ENCODE measurements at regions not wholly inside any gene's neighbourhood (a gene's known extent, or its start where the extent isn't known, plus 50 kb on each side); places are given as distances from the start of the nearest gene placed in this dataset.

- TF ChIP-seq EZH2phosphoT487 (IDR thresholded peaks at IDR 0.05; ENCODE audit: borderline replicate concordance, low read depth, low read length) (no peak), CTCF (conservative IDR thresholded peaks at IDR 0.05; ENCODE audit: low read length) (no peak)
- Histone ChIP-seq H3K27ac (ENCODE audit: low read depth, low read length, poor library complexity, severe bottlenecking) (no peak overlapping the region), H3K4me1 (ENCODE audit: insufficient read depth, low read length, poor library complexity, severe bottlenecking) (no peaks in the 10 kb centered on the region), H3K79me2 (ENCODE audit: insufficient read depth, low read depth, low read length) (no peaks in the 10 kb centered on the region), H3K9me3 (ENCODE audit: low read length) (no peaks in the 10 kb centered on the region), H4K20me1 (ENCODE audit: insufficient read depth, low read length) (no peaks in the 10 kb centered on the region), H3K36me3 (ENCODE audit: insufficient read depth, low read length) (no peaks in the 10 kb centered on the region), H3K9me2 (ENCODE audit: insufficient read depth, low read length) (no peaks in the 10 kb centered on the region), H3K4me2 (ENCODE audit: low read length) (no peak overlapping the region), H2AFZ (ENCODE audit: low read length) (no peak overlapping the region), H3K4me3 (ENCODE audit: low read depth, low read length, poor library complexity, severe bottlenecking) (no peak overlapping the region)
- DNase-seq (ENCODE audit: low spot score), result no peak
- intact Hi-C loops (cut with micrococcal nuclease; ENCODE audit: unreplicated experiment), result no loop called here
- ChIA-PET CTCF (ENCODE audit: unreplicated experiment) (interaction anchor here (0.5 kb wide), 1 partner anchor 18 kb away, joined by 3 read pairs; no protein-coding TSS in a partner anchor), POLR2A (no interaction called here)
- BruUV-seq (replicated peaks), result no TSS peak
These were observed 384.4 kb downstream of the MTRR start for GRCh38 chr5:8253376-8253775.

GRCh38 chr5:8254674-8255073 is 385.7 kb downstream of the MTRR start:
- no TSS peak for BruUV-seq (replicated peaks)
- CTCF ChIA-PET (ENCODE audit: unreplicated experiment), result no interaction called here
- Histone ChIP-seq H3K4me2 (ENCODE audit: low read length) (no peak overlapping the region), H4K20me1 (ENCODE audit: insufficient read depth, low read length) (no peaks in the 10 kb centered on the region), H3K36me3 (ENCODE audit: insufficient read depth, low read length) (no peaks in the 10 kb centered on the region), H3K4me1 (ENCODE audit: insufficient read depth, low read length, poor library complexity, severe bottlenecking) (no peaks in the 10 kb centered on the region), H3K79me2 (ENCODE audit: insufficient read depth, low read depth, low read length) (no peaks in the 10 kb centered on the region), H2AFZ (ENCODE audit: low read length) (no peak overlapping the region; the same call in 1 of the 2 replicates), H3K9me3 (ENCODE audit: low read length) (no peaks in the 10 kb centered on the region), H3K27ac (ENCODE audit: low read depth, low read length, poor library complexity, severe bottlenecking) (no peak overlapping the region), H3K9me2 (ENCODE audit: insufficient read depth, low read length) (no peaks in the 10 kb centered on the region), H3K4me3 (ENCODE audit: low read depth, low read length, poor library complexity, severe bottlenecking) (no peak overlapping the region)
- intact Hi-C loops (cut with micrococcal nuclease; ENCODE audit: unreplicated experiment), result no loop called here
- POLR2A ChIA-PET, result interaction anchor here (1.0 kb wide), 1 partner anchor 930 kb away, joined by 3 read pairs; no protein-coding TSS in a partner anchor
- no peak for DNase-seq (ENCODE audit: low spot score)
- TF ChIP-seq CTCF (conservative IDR thresholded peaks at IDR 0.05; ENCODE audit: low read length) (no peak), EZH2phosphoT487 (IDR thresholded peaks at IDR 0.05; ENCODE audit: borderline replicate concordance, low read depth, low read length) (no peak)

- Histone ChIP-seq H3K4me1 (ENCODE audit: insufficient read depth, low read length, poor library complexity, severe bottlenecking) (no peaks in the 10 kb centered on the region), H2AFZ (ENCODE audit: low read length) (no peak overlapping the region), H3K9me3 (ENCODE audit: low read length) (no peaks in the 10 kb centered on the region), H3K79me2 (ENCODE audit: insufficient read depth, low read depth, low read length) (no peaks in the 10 kb centered on the region), H3K27ac (ENCODE audit: low read depth, low read length, poor library complexity, severe bottlenecking) (no peak overlapping the region), H3K9me2 (ENCODE audit: insufficient read depth, low read length) (no peaks in the 10 kb centered on the region), H3K4me3 (ENCODE audit: low read depth, low read length, poor library complexity, severe bottlenecking) (no peak overlapping the region), H4K20me1 (ENCODE audit: insufficient read depth, low read length) (no peaks in the 10 kb centered on the region), H3K36me3 (ENCODE audit: insufficient read depth, low read length) (no peaks in the 10 kb centered on the region), H3K4me2 (ENCODE audit: low read length) (no peak overlapping the region)
- DNase-seq (ENCODE audit: low spot score), result no peak
- ChIA-PET POLR2A (no interaction called here), CTCF (ENCODE audit: unreplicated experiment) (no interaction called here)
- BruUV-seq (replicated peaks), result no TSS peak
- no peak for TF ChIP-seq EZH2phosphoT487 (IDR thresholded peaks at IDR 0.05; ENCODE audit: borderline replicate concordance, low read depth, low read length)
- no peak for TF ChIP-seq CTCF (conservative IDR thresholded peaks at IDR 0.05; ENCODE audit: low read length)
- intact Hi-C loops (cut with micrococcal nuclease; ENCODE audit: unreplicated experiment), result no loop called here
These were observed 389.9 kb downstream of the MTRR start for GRCh38 chr5:8258801-8259200.
